ENCODE measurements at regions not wholly inside any gene's neighbourhood (a gene's known extent, or its start where the extent isn't known, plus 50 kb on each side); places are given as distances from the start of the nearest gene placed in this dataset.

DNA sequence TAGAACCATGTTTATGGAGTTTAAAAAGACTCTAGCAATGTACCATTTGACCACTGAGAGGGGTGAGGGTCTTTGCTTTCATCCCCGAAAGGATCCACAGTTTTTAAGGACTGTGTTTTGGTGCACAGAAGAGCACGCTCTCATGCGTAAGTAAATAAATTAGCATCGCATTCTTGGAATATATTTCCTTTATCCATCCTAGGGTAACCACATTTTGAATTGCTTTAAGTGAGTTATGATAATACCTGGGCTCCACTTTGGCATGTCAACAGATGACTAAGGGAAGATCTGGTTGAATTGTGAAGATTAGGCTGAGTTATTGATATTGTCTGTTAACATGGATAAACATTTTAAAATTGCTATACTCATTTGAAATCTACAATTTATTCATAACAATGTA is 89.4 kb upstream of the EDIL3 start:
- no peak for TF ChIP-seq POLR2A (IDR thresholded peaks at IDR 0.05)
- TF ChIP-seq, protein P1, sequence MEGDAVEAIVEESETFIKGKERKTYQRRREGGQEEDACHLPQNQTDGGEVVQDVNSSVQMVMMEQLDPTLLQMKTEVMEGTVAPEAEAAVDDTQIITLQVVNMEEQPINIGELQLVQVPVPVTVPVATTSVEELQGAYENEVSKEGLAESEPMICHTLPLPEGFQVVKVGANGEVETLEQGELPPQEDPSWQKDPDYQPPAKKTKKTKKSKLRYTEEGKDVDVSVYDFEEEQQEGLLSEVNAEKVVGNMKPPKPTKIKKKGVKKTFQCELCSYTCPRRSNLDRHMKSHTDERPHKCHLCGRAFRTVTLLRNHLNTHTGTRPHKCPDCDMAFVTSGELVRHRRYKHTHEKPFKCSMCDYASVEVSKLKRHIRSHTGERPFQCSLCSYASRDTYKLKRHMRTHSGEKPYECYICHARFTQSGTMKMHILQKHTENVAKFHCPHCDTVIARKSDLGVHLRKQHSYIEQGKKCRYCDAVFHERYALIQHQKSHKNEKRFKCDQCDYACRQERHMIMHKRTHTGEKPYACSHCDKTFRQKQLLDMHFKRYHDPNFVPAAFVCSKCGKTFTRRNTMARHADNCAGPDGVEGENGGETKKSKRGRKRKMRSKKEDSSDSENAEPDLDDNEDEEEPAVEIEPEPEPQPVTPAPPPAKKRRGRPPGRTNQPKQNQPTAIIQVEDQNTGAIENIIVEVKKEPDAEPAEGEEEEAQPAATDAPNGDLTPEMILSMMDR (IDR thresholded peaks at IDR 0.05) = no peak
